Endothelial cell of umbilical vein (primary cell): ENCODE measurements at regions not wholly inside any gene's neighbourhood (a gene's known extent, or its start where the extent isn't known, plus 50 kb on each side); places are given as distances from the start of the nearest gene placed in this dataset.

Experiments
- BruUV-seq: library from RNA; stranded (reverse); fragments of 400-500 nt; replicated peaks from 2 replicates; lab custom pipeline; 2021; lab: Mats Ljungman, UMichigan
- CTCF ChIA-PET: fragments of 300-600, 350-600 bp; sonication (Branson Sonifier 250); formaldehyde crosslinking; loops from one replicate; lab custom pipeline; 2021; ENCODE audit warnings: antibody characterized with exemption, inconsistent platforms; lab: Charles Lee
- POLR2A ChIA-PET: fragments of 300-600, 350-600 bp; sonication (Branson Sonifier 250); formaldehyde crosslinking; loops from one replicate; lab custom pipeline; 2021; ENCODE audit warnings: antibody characterized with exemption, inconsistent platforms; lab: Charles Lee
- DNase-seq: peaks from one replicate; pipeline ENCODE4 v3.0.0-alpha.2; 2011; ENCODE audit warnings: low read depth, low spot score
- FAIRE-seq: peaks from 2 replicates; lab custom pipeline; 2011; peaks lifted over from hg19 to GRCh38; lab: Jason Lieb, UNC
- H2AFZ ChIP-seq: 2 replicates; pipeline ENCODE4 v1.6.0; 2012; ENCODE audit warnings: low read depth, low read length, control low read depth, inconsistent platforms
- H3K27ac ChIP-seq: 2 replicates; pipeline ENCODE4 v1.5.1; 2011; ENCODE audit warnings: low read depth, mild to moderate bottlenecking, control low read depth, low read length, moderate library complexity; ENCODE audit not compliant: insufficient read depth
- H3K27me3 ChIP-seq, 2 experiments: 2 replicates each; pipeline versions ENCODE4 v1.6.0 to v1.6.1; 2011; ENCODE audit warnings: low read length in 2 of 2, mixed read lengths in 1 of 2; ENCODE audit not compliant: control insufficient read depth in 2 of 2, insufficient read depth in 2 of 2
- H3K36me3 ChIP-seq, 2 experiments: 2 replicates in 1 of 2; 3 replicates in 1 of 2; pipeline ENCODE4 v1.5.1; 2011; ENCODE audit warnings: low read length in 2 of 2, mild to moderate bottlenecking in 1 of 2, moderate library complexity in 1 of 2; ENCODE audit not compliant: control insufficient read depth in 2 of 2, insufficient read depth in 2 of 2; ENCODE audit errors: extremely low read depth in 1 of 2
- H3K4me1 ChIP-seq: 3 replicates; pipeline ENCODE4 v1.5.1; 2011; ENCODE audit warnings: mild to moderate bottlenecking, low read length; ENCODE audit not compliant: control insufficient read depth, insufficient read depth; ENCODE audit errors: extremely low read depth
- H3K4me2 ChIP-seq: 2 replicates; pipeline ENCODE4 v1.6.1; 2011; ENCODE audit warnings: low read length, control low read depth, mixed read lengths; ENCODE audit not compliant: insufficient read depth
- H3K4me3 ChIP-seq, 3 experiments: fragments of 200-600 bp in 1 of 3; sonication (generic), shearing (Covaris generic) in 1 of 3; replicated peaks in 1 of 3; 2 replicates each; pipeline ENCODE4 v1.5.1; 2011 to 2016; ENCODE audit warnings: control low read depth in 3 of 3, low read length in 3 of 3, mild to moderate bottlenecking in 2 of 3, inconsistent platforms in 1 of 3, low read depth in 1 of 3, moderate library complexity in 1 of 3; ENCODE audit not compliant: insufficient read depth in 1 of 3
- H3K79me2 ChIP-seq: 2 replicates; pipeline ENCODE4 v1.6.0; 2012; ENCODE audit warnings: low read length, inconsistent platforms; ENCODE audit not compliant: control insufficient read depth, insufficient read depth
- H3K9ac ChIP-seq: replicated peaks from 2 replicates; pipeline ENCODE3; 2011; ENCODE audit warnings: low read length, control low read depth; ENCODE audit not compliant: insufficient read depth; ENCODE audit errors: extremely low read depth
- H3K9me1 ChIP-seq: replicated peaks from 3 replicates; pipeline ENCODE4 v1.6.0; 2011; ENCODE audit warnings: mild to moderate bottlenecking, low read length; ENCODE audit not compliant: control insufficient read depth, insufficient read depth; ENCODE audit errors: extremely low read depth
- H3K9me3 ChIP-seq: replicated peaks from 2 replicates; pipeline ENCODE4 v1.5.1; 2012; ENCODE audit warnings: low read length, inconsistent platforms; ENCODE audit not compliant: control insufficient read depth, insufficient read depth
- H4K20me1 ChIP-seq: replicated peaks from 2 replicates; pipeline ENCODE3; 2011; ENCODE audit warnings: mild to moderate bottlenecking, low read length; ENCODE audit not compliant: control insufficient read depth, insufficient read depth; ENCODE audit errors: extremely low read depth
- CTCF ChIP-seq, 2 donors: IDR thresholded peaks; 1 replicate in 1 of 2; 2 replicates in 1 of 2; pipeline ENCODE4 v1.5.1; 2011; ENCODE audit warnings: low read length in 2 of 2, mild to moderate bottlenecking in 2 of 2, moderate library complexity in 2 of 2, control low read depth in 1 of 2, inconsistent platforms in 1 of 2, low read depth in 1 of 2; ENCODE audit not compliant: insufficient read depth in 1 of 2; ENCODE audit errors: extremely low read depth in 1 of 2
- EZH2 ChIP-seq: IDR thresholded peaks from 2 replicates; pipeline ENCODE4 v1.6.1; 2012; ENCODE audit warnings: borderline replicate concordance, low read depth, mild to moderate bottlenecking, moderate library complexity, low read length, inconsistent platforms; ENCODE audit not compliant: severe bottlenecking
- FOS ChIP-seq: IDR thresholded peaks from 2 replicates; pipeline ENCODE4 v1.6.1; 2011; ENCODE audit warnings: mild to moderate bottlenecking, low read length, moderate library complexity, borderline replicate concordance; ENCODE audit not compliant: insufficient read depth
- GATA2 ChIP-seq: IDR thresholded peaks from 2 replicates; pipeline ENCODE4 v1.7.0; 2011; ENCODE audit warnings: low read depth, mild to moderate bottlenecking, moderate library complexity, mixed read lengths, low read length; ENCODE audit not compliant: insufficient read length, insufficient read depth
- JUN ChIP-seq: IDR thresholded peaks from 2 replicates; pipeline ENCODE4 v1.6.1; 2011; ENCODE audit warnings: borderline replicate concordance, low read depth; ENCODE audit not compliant: insufficient read length, insufficient read depth
- MAX ChIP-seq: IDR thresholded peaks from 2 replicates; pipeline ENCODE4 v1.6.1; 2011; ENCODE audit not compliant: insufficient read depth, insufficient read length
- MYC ChIP-seq: IDR thresholded peaks from one replicate; pipeline ENCODE4 v1.6.1; 2011; ENCODE audit warnings: mild to moderate bottlenecking, low read depth, low read length
- POLR2A ChIP-seq: IDR thresholded peaks from 2 replicates; pipeline ENCODE4 v1.6.1; 2012; ENCODE audit warnings: low read depth, mild to moderate bottlenecking, control low read depth, low read length
- POLR2AphosphoS5 ChIP-seq: IDR thresholded peaks from 2 replicates; pipeline ENCODE4 v1.6.1; 2012; ENCODE audit warnings: low read depth, mild to moderate bottlenecking, control low read depth, low read length, moderate library complexity; ENCODE audit not compliant: insufficient read depth
- dilution Hi-C: fragments of 300-500 bp; cut with MboI; formaldehyde crosslinking; loops from one replicate; pipeline ENCODE4 v1.15.0; 2019; ENCODE audit warnings: low sequenced_read_pairs; ENCODE audit not compliant: extremely low pct_ligation_motif_present
- intact Hi-C: fragments of 100-400 bp; cut with micrococcal nuclease; formaldehyde crosslinking; loops from one replicate; pipeline ENCODE4 v1.10.0; 2022

GRCh38 chr4:62706423-62706822 is 1506.3 kb downstream of the ADGRL3 start:
- intact Hi-C loops (loop anchor here (10.0 kb wide), 1 partner anchor 1902 kb away; no protein-coding TSS in a partner anchor), dilution Hi-C loops (no loop called here)
- no peak overlapping the region for H3K9ac ChIP-seq
- no peak overlapping the region for H2AFZ ChIP-seq
- no peaks in the 10 kb centered on the region for H3K9me3 ChIP-seq
- no peaks in the 10 kb centered on the region for H3K9me1 ChIP-seq
- H4K20me1 ChIP-seq: no peaks in the 10 kb centered on the region
- no peak for TF ChIP-seq CTCF (IDR thresholded peaks at IDR 0.05; ENCODE audit: extremely low read depth in 1 of 2, insufficient read depth in 1 of 2, low read depth in 1 of 2, low read length in 2 of 2)
- H3K27me3 ChIP-seq: no peaks in the 10 kb centered on the region
- ChIA-PET CTCF (no interaction called here), POLR2A (no interaction called here)
- DNase-seq (no peak), FAIRE-seq (no peak)
- no peaks in the 10 kb centered on the region for H3K4me1 ChIP-seq
- H3K4me3 ChIP-seq: no peak overlapping the region
- no peaks in the 10 kb centered on the region for H3K79me2 ChIP-seq
- BruUV-seq: no TSS peak
- H3K4me2 ChIP-seq: no peak overlapping the region
- no peaks in the 10 kb centered on the region for H3K36me3 ChIP-seq
- no peak overlapping the region for H3K27ac ChIP-seq

- POLR2A ChIA-PET: no interaction called here
- no peaks in the 10 kb centered on the region for H4K20me1 ChIP-seq
- TF ChIP-seq MAX (no peak), EZH2 (no peak), GATA2 (no peak), POLR2AphosphoS5 (no peak), JUN (no peak), MYC (no peak), POLR2A (no peak), CTCF (IDR thresholded peaks at IDR 0.05; ENCODE audit: extremely low read depth in 1 of 2, insufficient read depth in 1 of 2, low read depth in 1 of 2, low read length in 2 of 2) (no peak), FOS (no peak)
- dilution Hi-C loops (no loop called here), intact Hi-C loops (no loop called here)
- no peak overlapping the region for H3K4me2 ChIP-seq
- no peak overlapping the region for H2AFZ ChIP-seq
- H3K9ac ChIP-seq: no peak overlapping the region
- no peak for DNase-seq
- no peak overlapping the region for H3K27ac ChIP-seq
- no peaks in the 10 kb centered on the region for H3K36me3 ChIP-seq
- H3K4me1 ChIP-seq: no peaks in the 10 kb centered on the region
- H3K4me3 ChIP-seq: no peak overlapping the region
- no peak for FAIRE-seq
- no peaks in the 10 kb centered on the region for H3K79me2 ChIP-seq
- H3K9me3 ChIP-seq: peaks cover 2% of the 10 kb centered on the region
- BruUV-seq: no TSS peak
- H3K27me3 ChIP-seq: no peaks in the 10 kb centered on the region
- CTCF ChIA-PET: no interaction called here
- H3K9me1 ChIP-seq: no peaks in the 10 kb centered on the region
Observed at GRCh38 chr4:62683799-62684566, 1483.9 kb downstream of the ADGRL3 start.
